Stimulated activated naive CD8-positive, alpha-beta T cell treated with anti-CD3 and anti-CD28 coated beads, Interleukin-15, amount 100 ng/mL, for 72 hours (primary cell): ENCODE measurements at regions not wholly inside any gene's neighbourhood (a gene's known extent, or its start where the extent isn't known, plus 50 kb on each side); places are given as distances from the start of the nearest gene placed in this dataset.
"Not testable (repeated sequence)": the region's sequence is repeated elsewhere in the genome, so short reads cannot be mapped to it uniquely, and the experiment has no call there.

Source experiments
- ATAC-seq: fragments of 150-1000 bp; cut with Tn5 transposase; 2 replicates; pipeline ENCODE4 v1.10.0; 2021; ENCODE audit warnings: mild to moderate bottlenecking, moderate library complexity
- DNase-seq, 2 donors: peaks; one replicate each; pipeline ENCODE4 v3.0.0; 2021 to 2022
- H3K27ac Mint-ChIP-seq, 2 donors: one replicate each; pipeline ENCODE4 v1.8.0; 2022; ENCODE audit warnings: mild to moderate bottlenecking in 2 of 2, mixed read lengths in 2 of 2, moderate library complexity in 2 of 2
- H3K27me3 Mint-ChIP-seq: one replicate; pipeline ENCODE4 v1.8.0; 2022; ENCODE audit warnings: mixed read lengths
- H3K4me1 Mint-ChIP-seq: one replicate; pipeline ENCODE4 v1.8.0; 2022; ENCODE audit warnings: mild to moderate bottlenecking, mixed read lengths
- H3K4me3 Mint-ChIP-seq, 2 donors: one replicate each; pipeline ENCODE4 v1.8.0; 2022; ENCODE audit warnings: mild to moderate bottlenecking in 2 of 2, mixed read lengths in 2 of 2, moderate library complexity in 1 of 2
- H3K9me3 Mint-ChIP-seq, 2 donors: one replicate each; pipeline ENCODE4 v1.8.0; 2022; ENCODE audit warnings: mixed read lengths in 2 of 2

DNA sequence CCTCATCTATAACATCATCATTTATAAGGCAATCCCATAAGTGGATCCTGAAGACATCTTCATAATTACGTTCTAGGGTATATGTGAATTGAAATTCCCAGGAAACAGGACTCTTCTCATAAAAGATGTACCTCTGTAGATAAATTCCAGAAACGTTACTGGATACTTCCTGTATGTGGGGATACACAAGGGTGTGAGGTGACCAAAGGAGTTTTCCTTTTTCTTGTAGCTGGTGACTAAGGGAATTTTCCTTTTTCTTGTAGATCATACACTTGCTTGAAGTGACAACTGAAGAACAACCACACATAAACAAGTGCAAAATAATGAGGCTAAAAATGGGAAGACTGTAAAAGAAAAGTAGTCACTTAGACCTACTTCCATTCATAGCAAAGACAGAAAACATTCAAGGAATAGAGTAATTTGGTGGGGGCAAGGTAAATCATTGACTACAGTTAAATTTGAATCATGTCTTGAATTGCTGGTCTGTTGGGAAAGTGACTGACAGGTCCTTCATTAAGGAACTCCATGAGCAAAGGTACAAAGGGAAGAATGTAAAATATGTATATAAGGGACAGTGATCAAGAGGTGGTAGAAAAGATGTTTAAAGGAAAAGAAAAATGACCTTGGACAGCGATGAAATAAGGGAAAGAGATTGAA lies 53.2 kb upstream of the UBE2E3 start:
- Mint-ChIP-seq H3K27me3 (no peaks in the 10 kb centered on the region), H3K9me3 (no peaks in the 10 kb centered on the region), H3K27ac (no peak overlapping the region), H3K4me1 (no peaks in the 10 kb centered on the region), H3K4me3 (no peak overlapping the region)
- ATAC-seq (no peak), DNase-seq (no peak)

DNA sequence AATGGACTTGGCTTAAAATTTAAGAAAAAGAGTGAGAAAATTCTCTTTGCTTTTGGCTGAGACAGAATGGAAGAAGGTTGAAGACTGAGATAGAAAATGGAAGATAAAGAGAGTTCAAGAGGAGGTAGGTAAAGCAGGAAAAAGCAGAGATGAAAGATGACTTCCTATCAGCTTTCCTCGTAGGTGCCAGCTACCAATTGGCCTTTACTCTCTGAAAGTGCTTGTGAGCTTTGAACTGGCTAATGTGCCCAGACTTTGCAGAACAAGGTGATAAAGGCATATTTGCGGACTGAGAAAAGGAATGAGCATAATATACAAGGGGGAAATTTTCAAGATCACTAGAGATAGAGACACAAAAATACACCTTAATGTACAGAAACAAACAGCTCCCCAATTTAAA lies 54.7 kb upstream of the UBE2E3 start:
- Mint-ChIP-seq H3K9me3 (no peaks in the 10 kb centered on the region), H3K4me3 (no peak overlapping the region), H3K27ac (no peak overlapping the region), H3K27me3 (no peaks in the 10 kb centered on the region), H3K4me1 (no peaks in the 10 kb centered on the region)
- ATAC-seq (no peak), DNase-seq (no peak)

DNA sequence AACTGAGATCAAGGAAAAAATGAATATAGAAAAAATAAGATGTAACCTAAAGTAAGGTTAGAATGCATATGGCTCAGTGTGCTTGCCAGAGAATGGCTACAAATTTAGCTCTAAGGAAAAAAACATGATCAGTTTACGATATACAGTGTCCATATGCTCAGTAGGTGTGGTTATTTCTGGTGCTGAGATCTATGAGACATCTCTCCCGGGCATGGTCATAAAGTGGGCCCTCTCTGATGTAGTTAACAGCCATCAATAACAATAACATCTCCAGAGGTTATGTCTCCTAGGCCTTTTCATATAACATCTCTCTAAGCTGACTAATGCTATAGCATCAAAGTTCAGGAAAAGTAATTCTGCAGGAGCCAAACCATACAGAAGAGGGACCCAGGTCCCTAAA lies 56.3 kb upstream of the UBE2E3 start:
- no peaks in the 10 kb centered on the region for H3K4me1 Mint-ChIP-seq
- H3K9me3 Mint-ChIP-seq, result no peaks in the 10 kb centered on the region
- ATAC-seq, result no peak
- peaks cover 6% of the 10 kb centered on the region for H3K27me3 Mint-ChIP-seq
- H3K27ac Mint-ChIP-seq, result no peak overlapping the region
- no peak overlapping the region for H3K4me3 Mint-ChIP-seq
- no peak for DNase-seq

DNA sequence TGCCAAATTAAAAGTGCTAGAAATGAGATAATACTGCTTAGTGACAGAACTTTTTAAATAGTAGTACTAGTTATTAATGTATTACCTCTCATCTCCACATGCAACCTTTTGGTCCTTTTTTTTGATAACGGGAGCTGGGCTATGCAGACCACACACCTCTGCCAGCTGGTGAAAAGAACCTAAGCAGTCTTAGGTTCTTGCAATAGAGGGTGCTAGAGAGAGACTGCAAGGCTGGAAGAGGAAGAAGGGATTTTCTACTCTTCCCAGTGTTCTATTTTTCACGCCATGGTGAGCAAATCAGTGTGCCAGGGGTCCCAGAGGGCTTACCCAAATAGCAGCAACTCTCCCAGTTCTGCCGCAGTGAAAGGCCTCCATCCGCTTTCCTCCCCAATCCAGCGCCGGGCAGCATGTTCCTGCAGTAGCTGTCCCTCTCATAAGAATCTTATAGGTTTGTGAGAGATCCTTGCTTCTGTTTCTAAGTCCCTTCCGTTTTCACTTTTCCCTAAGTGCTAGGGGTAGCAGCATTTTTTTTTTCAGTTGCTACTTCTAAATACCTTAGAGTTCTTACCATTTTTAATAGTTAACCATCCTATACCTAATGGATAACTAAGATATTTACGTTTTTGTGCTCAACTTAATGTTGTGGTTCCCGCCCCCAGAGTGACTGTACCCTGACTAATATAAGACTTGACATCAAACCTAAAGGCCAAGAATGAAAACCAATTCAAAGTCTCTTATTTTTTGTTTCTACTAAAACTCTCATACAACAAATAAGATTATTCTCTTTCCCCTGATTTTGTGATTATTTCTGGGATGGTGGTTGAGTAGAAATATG lies 69.4 kb upstream of the UBE2E3 start:
- Mint-ChIP-seq H3K9me3 (no peaks in the 10 kb centered on the region), H3K27ac (no peak overlapping the region), H3K4me3 (no peak overlapping the region), H3K4me1 (no peaks in the 10 kb centered on the region), H3K27me3 (no peaks in the 10 kb centered on the region)
- ATAC-seq, result no peak
- no peak for DNase-seq

DNA sequence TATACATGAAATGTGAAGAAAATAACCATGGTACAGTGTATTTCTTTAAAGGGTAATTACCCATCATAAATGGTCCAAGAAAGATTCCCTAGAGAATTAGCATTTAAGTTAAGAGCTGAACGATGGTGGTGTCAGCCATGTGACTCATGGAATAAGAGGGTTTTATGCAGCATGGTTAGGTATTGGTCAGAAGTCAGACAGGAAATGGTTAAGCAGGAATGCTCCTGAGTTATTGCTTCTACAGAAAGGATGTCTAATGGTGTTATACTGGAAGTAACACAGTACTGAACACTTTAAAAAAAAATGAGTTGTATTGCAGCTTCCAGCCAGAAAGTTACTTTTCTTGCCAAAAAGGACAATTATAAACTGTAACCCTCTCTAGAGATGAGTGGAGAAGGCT lies 72.7 kb upstream of the UBE2E3 start:
- Mint-ChIP-seq H3K4me1 (no peaks in the 10 kb centered on the region), H3K27me3 (no peaks in the 10 kb centered on the region), H3K9me3 (no peaks in the 10 kb centered on the region), H3K4me3 (no peak overlapping the region), H3K27ac (no peak overlapping the region)
- ATAC-seq (no peak), DNase-seq (no peak)

DNA sequence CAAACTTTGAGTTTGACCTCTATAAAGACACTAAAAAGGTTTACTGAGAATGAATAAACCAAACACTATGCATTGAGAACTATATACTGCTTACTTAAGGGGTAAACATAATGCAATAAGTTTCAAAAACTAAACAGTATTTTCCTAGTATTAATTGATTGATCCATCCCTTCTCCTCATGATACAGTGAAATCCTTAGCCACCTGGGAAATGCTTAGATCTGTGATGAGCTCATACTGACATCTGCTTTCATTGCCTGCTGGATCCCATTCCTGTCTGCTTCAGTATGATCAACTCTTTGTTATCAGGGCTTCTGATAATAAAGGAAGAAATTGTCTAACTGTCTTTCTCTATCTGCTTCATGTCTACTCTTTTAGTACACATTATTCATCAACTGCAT lies 74.9 kb upstream of the UBE2E3 start:
- H3K4me1 Mint-ChIP-seq, result no peaks in the 10 kb centered on the region
- ATAC-seq (no peak), DNase-seq (no peak)
- no peaks in the 10 kb centered on the region for H3K27me3 Mint-ChIP-seq
- H3K9me3 Mint-ChIP-seq, result no peaks in the 10 kb centered on the region
- no peak overlapping the region for H3K27ac Mint-ChIP-seq
- no peak overlapping the region for H3K4me3 Mint-ChIP-seq

DNA sequence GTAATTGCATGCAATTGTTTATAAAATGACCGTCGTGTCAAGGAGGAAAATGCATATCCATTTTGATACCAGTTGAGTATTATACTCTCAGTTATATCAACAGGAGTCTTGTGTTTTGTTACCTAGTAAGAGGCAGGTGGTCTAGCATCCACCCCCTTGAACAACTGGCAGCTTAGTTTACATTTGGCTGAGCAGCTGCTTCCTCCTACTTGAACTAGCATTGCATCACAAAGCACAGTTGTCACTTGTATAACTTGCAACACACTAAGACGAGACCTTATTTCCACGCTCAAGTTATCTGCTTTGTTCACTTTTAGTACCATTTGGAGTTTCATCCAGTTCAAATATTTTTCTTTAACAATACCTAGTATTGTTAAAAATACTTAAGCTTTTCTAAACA lies 75.4 kb upstream of the UBE2E3 start:
- no peak for DNase-seq
- Mint-ChIP-seq H3K9me3 (no peaks in the 10 kb centered on the region), H3K27ac (no peak overlapping the region), H3K27me3 (no peaks in the 10 kb centered on the region), H3K4me3 (no peak overlapping the region), H3K4me1 (no peaks in the 10 kb centered on the region)
- no peak for ATAC-seq

DNA sequence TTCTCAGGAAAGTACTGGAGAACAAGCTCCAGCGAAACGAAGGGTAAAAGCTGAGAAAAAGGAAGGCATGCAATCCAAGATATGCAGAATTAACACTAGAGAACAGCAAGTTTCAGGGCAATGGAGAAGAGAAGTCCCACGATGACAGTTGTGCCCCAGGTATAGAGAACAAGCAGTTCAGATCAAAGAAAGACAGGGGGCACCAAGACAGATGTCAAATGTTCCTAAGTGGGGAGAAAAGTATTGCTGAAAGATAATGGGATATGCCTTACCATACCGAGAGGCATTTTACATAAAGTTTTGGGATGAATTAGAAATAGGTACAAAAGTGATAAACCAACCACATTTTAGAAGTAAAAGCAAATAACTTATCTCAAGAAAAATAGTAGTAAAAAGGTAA lies 79.1 kb upstream of the UBE2E3 start:
- no peak overlapping the region for H3K4me3 Mint-ChIP-seq
- ATAC-seq (no peak), DNase-seq (no peak)
- H3K4me1 Mint-ChIP-seq, result no peaks in the 10 kb centered on the region
- H3K9me3 Mint-ChIP-seq, result no peaks in the 10 kb centered on the region
- no peak overlapping the region for H3K27ac Mint-ChIP-seq
- peaks cover 6% of the 10 kb centered on the region for H3K27me3 Mint-ChIP-seq

DNA sequence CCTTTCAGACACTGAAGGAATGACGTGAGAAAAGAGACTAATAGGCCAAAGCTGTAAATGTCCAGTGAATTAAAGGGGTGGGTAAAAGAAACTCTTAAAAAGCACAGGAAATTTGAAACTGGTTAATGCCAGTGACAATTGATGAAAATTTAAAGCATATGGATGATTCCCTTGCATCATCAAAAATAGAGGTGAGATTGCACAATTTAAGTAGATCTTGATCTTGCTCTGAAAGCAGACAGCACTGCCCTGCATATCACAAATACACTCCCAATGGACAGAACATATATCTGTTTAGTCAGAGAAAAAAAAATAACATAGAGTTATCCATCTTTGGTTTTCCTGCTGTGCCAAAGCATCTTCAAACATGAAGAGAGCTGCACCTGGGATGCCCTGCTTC lies 86.7 kb upstream of the UBE2E3 start:
- no peaks in the 10 kb centered on the region for H3K4me1 Mint-ChIP-seq
- ATAC-seq (no peak), DNase-seq (no peak)
- no peaks in the 10 kb centered on the region for H3K9me3 Mint-ChIP-seq
- H3K27ac Mint-ChIP-seq, result no peak overlapping the region
- no peak overlapping the region for H3K4me3 Mint-ChIP-seq
- peaks cover 8% of the 10 kb centered on the region for H3K27me3 Mint-ChIP-seq

DNA sequence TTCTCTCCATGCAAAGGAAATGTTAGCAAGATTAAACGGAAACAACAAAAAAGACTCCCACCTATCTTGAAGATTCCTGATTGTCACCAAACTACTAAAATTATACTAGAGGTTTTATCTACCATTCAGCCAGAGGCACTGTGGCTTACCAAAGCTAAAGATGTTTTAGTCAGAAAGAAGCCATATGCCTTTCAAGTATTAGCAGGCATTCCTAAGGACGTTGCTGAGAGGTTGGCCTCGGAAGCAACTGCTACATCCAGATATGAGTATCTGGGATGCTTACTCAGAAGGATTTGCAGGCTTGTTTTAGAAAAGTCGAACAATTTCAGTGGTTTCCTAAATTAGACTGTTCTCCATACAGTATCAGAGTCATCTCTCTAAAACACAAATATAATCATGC lies 88.3 kb upstream of the UBE2E3 start:
- no peak overlapping the region for H3K4me3 Mint-ChIP-seq
- H3K4me1 Mint-ChIP-seq, result no peaks in the 10 kb centered on the region
- no peak for ATAC-seq
- no peak for DNase-seq
- H3K27ac Mint-ChIP-seq, result no peak overlapping the region
- H3K9me3 Mint-ChIP-seq, result no peaks in the 10 kb centered on the region
- peaks cover 8% of the 10 kb centered on the region for H3K27me3 Mint-ChIP-seq

DNA sequence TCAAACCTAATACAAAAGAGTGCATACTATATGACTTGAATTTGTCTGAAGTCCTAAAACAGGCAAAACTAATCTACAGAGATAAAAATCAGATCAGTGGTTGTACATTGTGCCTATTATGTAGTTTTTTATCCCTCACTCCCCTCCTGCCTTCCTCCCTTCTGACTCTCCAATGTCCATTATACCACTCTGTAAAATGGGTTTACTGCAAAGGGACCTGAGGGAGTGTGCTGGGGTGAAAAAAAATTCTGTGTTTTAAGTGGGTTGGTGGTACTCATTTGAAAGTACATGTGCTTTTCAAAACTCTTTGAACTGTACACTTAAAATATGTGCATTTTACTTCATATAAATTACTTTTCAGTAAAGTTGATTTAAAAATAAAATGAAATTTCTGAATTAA lies 89.0 kb upstream of the UBE2E3 start:
- H3K27me3 Mint-ChIP-seq, result peaks cover 7% of the 10 kb centered on the region
- H3K4me1 Mint-ChIP-seq, result no peaks in the 10 kb centered on the region

DNA sequence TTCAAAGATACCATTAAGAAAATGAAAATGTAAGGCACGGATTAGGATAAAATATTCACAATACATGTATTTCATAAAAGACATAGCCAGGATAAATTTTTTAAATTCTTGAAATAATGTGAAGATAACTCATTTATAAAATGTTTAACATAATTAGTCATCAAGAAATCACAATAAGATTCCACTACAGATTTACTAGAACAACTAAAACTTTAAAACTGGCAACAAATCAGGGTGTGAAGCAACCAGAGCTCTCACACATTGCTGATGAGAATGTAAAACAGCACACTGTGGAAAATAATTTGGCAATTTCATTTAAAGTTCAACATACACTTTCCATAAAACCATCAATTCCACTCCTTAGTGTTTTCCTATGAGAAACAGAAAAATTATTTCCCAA lies 89.6 kb upstream of the UBE2E3 start:
- DNase-seq, result no peak

More for the DNA sequence above, 89.0 kb upstream of the UBE2E3 start:
- Mint-ChIP-seq H3K4me3 (no peak overlapping the region), H3K27ac (no peak overlapping the region), H3K9me3 (no peaks in the 10 kb centered on the region)
- DNase-seq (no peak), ATAC-seq (no peak)

DNA sequence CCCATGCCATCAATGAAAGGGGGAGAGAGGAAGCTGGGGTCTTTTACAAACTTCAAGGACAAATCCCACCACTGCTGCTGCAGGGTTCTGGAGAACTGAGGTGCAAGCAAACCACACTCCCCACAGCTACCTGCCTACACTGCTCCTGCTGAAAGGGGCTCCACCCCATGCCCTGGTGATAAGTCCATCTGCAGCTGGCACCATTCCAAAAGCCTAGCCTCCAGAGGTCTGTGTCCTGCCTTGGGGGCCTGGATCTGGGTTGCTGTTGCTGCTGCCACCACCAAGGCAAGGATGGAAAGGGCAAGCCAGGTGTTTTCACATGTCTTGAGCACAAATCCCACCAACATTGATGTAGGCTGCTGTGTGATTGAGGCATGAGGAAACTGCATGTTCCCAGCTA lies 97.4 kb upstream of the UBE2E3 start:
- Mint-ChIP-seq H3K4me3 (no peak overlapping the region), H3K4me1 (no peaks in the 10 kb centered on the region), H3K9me3 (peaks cover 8 to 10% of the 10 kb centered on the region in 2 donors), H3K27ac (no peak overlapping the region), H3K27me3 (peaks cover 19% of the 10 kb centered on the region)
- ATAC-seq, result no peak
- no peak for DNase-seq

More for the DNA sequence above, 89.6 kb upstream of the UBE2E3 start:
- ATAC-seq, result no peak
- Mint-ChIP-seq H3K9me3 (no peaks in the 10 kb centered on the region), H3K27ac (no peak overlapping the region), H3K4me1 (no peaks in the 10 kb centered on the region), H3K4me3 (no peak overlapping the region), H3K27me3 (peaks cover 10% of the 10 kb centered on the region)

DNA sequence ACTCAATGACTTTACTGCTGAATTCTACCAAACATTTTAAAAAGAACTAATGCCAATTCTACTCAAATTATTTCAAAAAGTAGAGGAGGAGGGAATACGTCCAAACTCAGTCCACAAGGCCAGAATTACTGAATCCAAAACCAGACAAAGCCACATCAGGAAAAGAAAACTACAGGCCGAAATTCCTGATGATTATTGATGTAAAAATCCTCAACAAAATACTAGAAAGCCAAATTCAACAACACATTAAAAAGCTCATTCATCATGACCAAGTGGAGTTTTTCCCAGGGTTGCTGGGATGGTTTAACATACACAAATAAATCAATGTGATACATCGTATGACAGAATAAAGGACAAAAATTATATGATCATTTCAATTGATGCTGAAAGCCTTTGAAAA lies 103.9 kb upstream of the UBE2E3 start:
- no peaks in the 10 kb centered on the region for H3K9me3 Mint-ChIP-seq
- no peak overlapping the region for H3K27ac Mint-ChIP-seq
- H3K27me3 Mint-ChIP-seq, result peaks cover 50% of the 10 kb centered on the region
- H3K4me1 Mint-ChIP-seq, result no peaks in the 10 kb centered on the region
- no peak for DNase-seq
- H3K4me3 Mint-ChIP-seq, result no peak overlapping the region
- no peak for ATAC-seq

DNA sequence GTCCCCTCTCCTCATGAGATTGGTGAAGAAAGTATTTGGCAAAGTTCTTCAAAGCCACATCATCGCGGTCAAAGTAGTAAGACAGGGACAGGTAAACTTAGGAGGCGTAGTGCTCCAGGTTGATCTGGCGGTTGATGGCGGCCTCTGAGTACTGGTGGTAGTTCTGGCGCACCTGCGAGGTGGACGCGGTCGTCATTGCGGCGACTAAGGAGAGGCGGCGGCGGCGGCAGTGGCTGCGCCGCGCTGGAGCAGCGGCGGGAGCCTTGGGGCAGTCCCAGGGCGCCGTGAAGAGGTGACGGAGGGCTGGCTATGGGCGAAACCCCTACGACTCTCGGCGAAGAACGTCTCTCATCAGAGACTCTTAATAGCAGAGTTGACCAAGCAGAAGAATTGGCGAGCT lies 107.2 kb upstream of the UBE2E3 start:
- H3K4me3 Mint-ChIP-seq, result no peak overlapping the region
- no peaks in the 10 kb centered on the region for H3K4me1 Mint-ChIP-seq
- DNase-seq, result no peak
- peaks cover 64% of the 10 kb centered on the region for H3K27me3 Mint-ChIP-seq
- no peak overlapping the region for H3K27ac Mint-ChIP-seq
- ATAC-seq, result no peak
- no peaks in the 10 kb centered on the region for H3K9me3 Mint-ChIP-seq

DNA sequence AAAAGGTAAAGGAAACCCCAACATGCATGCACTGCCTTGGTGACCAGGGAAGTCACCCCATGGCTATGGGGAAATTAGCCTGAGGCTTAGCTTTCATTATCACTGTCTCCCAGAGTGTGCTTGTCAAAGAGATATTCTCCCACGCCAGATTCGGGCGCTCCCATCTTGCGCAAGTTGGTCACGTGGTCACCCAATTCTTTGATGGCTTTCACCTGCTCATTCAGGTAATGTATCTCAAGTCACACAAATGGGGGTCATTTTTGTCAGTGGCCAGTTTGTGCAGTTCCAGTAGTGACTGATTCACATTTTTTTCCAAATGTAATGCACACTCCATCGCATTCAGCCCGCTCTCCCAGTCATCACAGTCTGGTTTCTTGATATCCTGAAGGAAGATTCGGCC lies 107.6 kb upstream of the UBE2E3 start:
- not testable (repeated sequence) for H3K4me1 Mint-ChIP-seq, H3K27ac Mint-ChIP-seq, H3K9me3 Mint-ChIP-seq, DNase-seq, ATAC-seq, H3K4me3 Mint-ChIP-seq
- H3K27me3 Mint-ChIP-seq, result peaks cover 64% of the 10 kb centered on the region

DNA sequence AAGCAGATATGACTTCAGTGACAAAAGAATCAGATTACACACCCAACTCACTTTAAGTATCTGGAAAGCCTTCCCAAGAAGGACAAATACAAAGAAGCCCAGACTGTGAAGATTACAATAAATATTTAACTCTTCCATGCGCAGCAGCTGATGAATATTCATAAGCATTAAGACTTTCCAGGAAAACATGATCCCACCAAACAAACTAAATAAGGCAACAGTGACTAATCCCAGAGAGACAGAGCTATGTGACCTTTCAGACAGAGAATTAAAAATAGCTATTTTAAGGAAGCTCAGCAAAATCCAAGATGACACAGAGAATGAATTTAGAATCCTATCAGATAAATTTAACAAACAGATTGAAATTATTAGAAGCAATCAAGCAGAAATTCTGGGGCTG lies 108.2 kb upstream of the UBE2E3 start:
- Mint-ChIP-seq H3K9me3 (no peaks in the 10 kb centered on the region), H3K4me1 (no peaks in the 10 kb centered on the region), H3K27ac (no peak overlapping the region), H3K4me3 (no peak overlapping the region), H3K27me3 (peaks cover 64% of the 10 kb centered on the region)
- ATAC-seq (no peak), DNase-seq (no peak)
